Peyer's patch (tissue), 4 donors: ENCODE measurements at regions not wholly inside any gene's neighbourhood (a gene's known extent, or its start where the extent isn't known, plus 50 kb on each side); places are given as distances from the start of the nearest gene placed in this dataset.

Experiments
- POLR2A ChIP-seq, 2 donors: fragments of 450-650 bp; IDR thresholded peaks; one replicate each; pipeline ENCODE4 v1.5.1; 2017; ENCODE audit warnings: antibody characterized with exemption in 2 of 2, mild to moderate bottlenecking in 2 of 2, moderate library complexity in 2 of 2
- TF ChIP-seq, protein P1 (sequence below), 6 experiments: fragments of 450-650 bp in 4 of 6; fragments of 200-600 bp in 2 of 6; sonication (generic) in 1 of 6; IDR thresholded peaks; one replicate each; pipeline ENCODE4 v1.5.1; 2017 to 2019; ENCODE audit warnings: antibody characterized with exemption in 6 of 6, mild to moderate bottlenecking in 3 of 6, moderate library complexity in 1 of 6

DNA sequence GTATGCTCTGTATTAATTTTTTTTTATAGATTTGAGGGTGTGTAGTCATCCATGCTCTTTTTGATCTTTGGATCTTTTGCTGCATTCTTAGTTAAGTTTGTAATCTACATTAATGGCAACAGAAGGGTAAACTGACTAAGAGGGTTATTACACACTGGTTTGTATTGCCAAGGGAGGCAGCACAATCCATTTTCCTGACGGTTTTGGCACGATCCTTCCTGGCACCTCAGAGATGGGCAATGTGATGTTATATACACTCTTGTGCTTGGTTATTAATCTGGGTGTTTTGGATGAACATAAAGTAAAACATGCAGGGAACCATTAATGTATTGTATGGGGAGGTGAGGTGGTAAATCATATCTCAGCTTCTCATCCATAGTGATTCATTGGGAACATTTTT is 98.8 kb upstream of the SLC38A2 start:
- no peak for TF ChIP-seq POLR2A (IDR thresholded peaks at IDR 0.05)
- TF ChIP-seq, protein P1, sequence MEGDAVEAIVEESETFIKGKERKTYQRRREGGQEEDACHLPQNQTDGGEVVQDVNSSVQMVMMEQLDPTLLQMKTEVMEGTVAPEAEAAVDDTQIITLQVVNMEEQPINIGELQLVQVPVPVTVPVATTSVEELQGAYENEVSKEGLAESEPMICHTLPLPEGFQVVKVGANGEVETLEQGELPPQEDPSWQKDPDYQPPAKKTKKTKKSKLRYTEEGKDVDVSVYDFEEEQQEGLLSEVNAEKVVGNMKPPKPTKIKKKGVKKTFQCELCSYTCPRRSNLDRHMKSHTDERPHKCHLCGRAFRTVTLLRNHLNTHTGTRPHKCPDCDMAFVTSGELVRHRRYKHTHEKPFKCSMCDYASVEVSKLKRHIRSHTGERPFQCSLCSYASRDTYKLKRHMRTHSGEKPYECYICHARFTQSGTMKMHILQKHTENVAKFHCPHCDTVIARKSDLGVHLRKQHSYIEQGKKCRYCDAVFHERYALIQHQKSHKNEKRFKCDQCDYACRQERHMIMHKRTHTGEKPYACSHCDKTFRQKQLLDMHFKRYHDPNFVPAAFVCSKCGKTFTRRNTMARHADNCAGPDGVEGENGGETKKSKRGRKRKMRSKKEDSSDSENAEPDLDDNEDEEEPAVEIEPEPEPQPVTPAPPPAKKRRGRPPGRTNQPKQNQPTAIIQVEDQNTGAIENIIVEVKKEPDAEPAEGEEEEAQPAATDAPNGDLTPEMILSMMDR (IDR thresholded peaks at IDR 0.05) = no peak
